Erythroblast (primary cell): ENCODE measurements at regions not wholly inside any gene's neighbourhood (a gene's known extent, or its start where the extent isn't known, plus 50 kb on each side); places are given as distances from the start of the nearest gene placed in this dataset.
"Not testable (repeated sequence)": the region's sequence is repeated elsewhere in the genome, so short reads cannot be mapped to it uniquely, and the experiment has no call there.

Experiments used
- DNase-seq, 2 experiments: peaks; one replicate each; lab custom pipeline; 2025; lab: John Stamatoyannopoulos, UW
- GATA1 ChIP-seq: IDR thresholded peaks from 2 replicates; pipeline ENCODE4 v1.6.1; 2011; ENCODE audit warnings: low read depth, mild to moderate bottlenecking, control low read depth, low read length, moderate library complexity
- POLR2A ChIP-seq: IDR thresholded peaks from 2 replicates; pipeline ENCODE4 v1.6.1; 2011; ENCODE audit warnings: mild to moderate bottlenecking, low read length

GRCh38 chr19:21610341-21610740 is 104.9 kb downstream of the ZNF429 start:
- TF ChIP-seq POLR2A (no peak), GATA1 (no peak)
- no peak for DNase-seq

DNA sequence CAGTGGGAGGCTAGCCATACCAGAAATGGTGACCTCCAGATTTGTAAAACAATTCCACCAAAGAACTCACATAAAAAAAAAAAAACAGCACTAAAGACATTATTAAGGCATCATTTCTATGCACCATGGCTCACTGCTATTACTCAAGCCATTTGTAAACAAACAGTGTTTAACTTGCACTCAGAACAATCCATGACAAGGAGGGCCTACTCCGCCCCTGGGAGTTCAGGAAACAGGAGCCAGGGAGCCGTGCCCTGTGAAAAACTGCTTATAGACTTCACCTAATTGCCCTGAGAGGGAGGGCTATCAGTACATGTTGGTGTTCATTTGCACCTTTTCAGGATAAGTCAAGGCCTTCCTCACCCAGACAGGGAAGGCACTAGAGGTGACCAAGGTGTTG is 103.2 kb downstream of the ZNF429 start:
- TF ChIP-seq POLR2A (no peak), GATA1 (no peak)
- no peak for DNase-seq

- TF ChIP-seq GATA1 (no peak), POLR2A (no peak)
- DNase-seq: no peak
Observed at GRCh38 chr19:21607449-21607848, 102.0 kb downstream of the ZNF429 start.

- DNase-seq: not testable (repeated sequence)
Observed at GRCh38 chr19:21607011-21607410, 101.6 kb downstream of the ZNF429 start.

GRCh38 chr19:21606326-21606725 is 100.9 kb downstream of the ZNF429 start:
- not testable (repeated sequence) for DNase-seq

DNA sequence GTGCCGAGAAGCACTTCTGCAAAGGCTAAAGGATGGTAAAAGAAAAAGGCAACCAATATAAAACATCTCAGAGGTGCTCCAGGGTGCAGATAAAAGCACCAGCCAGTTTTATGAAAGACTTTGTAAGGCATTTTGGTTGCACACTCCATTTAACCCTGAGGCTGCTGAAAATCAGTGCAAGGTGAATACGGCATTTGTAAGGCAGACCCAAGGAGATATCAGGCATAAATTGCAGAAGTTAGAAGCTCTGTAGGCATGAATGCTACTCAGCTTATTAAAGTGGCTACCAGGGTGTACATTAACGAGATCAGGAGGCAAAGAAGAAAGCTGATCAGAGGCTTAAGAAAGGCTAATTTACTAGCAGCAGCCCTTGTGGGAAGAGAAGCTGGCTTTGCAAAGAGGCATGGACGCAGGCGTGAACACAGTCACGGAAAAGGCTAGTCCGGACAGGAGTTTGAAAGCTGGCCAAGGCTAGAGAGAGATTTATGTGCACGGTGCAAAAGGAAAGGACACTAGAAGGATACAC is 99.6 kb downstream of the ZNF429 start:
- DNase-seq: no peak

More for the DNA sequence above, 99.6 kb downstream of the ZNF429 start:
- TF ChIP-seq POLR2A (no peak), GATA1 (no peak)
